ENCODE measurements at regions not wholly inside any gene's neighbourhood (a gene's known extent, or its start where the extent isn't known, plus 50 kb on each side); places are given as distances from the start of the nearest gene placed in this dataset.

GRCh38 chr17:63094631-63095030 lies 128.6 kb downstream of the TANC2 start:
- Histone ChIP-seq H3K4me1 (no peaks in the 10 kb centered on the region), H3K36me3 (no peaks in the 10 kb centered on the region), H3K9me3 (no peaks in the 10 kb centered on the region), H3K27ac (no peak overlapping the region), H3K27me3 (no peaks in the 10 kb centered on the region), H3K9ac (ENCODE audit: low read depth in 2 of 2, low read length in 2 of 2) (no peak overlapping the region), H3K4me3 (no peak overlapping the region)
- intact Hi-C loops (cut with DNase I): no loop called here
- no peak for DNase-seq
- TF ChIP-seq CTCF (IDR thresholded peaks at IDR 0.05): no peak

DNA sequence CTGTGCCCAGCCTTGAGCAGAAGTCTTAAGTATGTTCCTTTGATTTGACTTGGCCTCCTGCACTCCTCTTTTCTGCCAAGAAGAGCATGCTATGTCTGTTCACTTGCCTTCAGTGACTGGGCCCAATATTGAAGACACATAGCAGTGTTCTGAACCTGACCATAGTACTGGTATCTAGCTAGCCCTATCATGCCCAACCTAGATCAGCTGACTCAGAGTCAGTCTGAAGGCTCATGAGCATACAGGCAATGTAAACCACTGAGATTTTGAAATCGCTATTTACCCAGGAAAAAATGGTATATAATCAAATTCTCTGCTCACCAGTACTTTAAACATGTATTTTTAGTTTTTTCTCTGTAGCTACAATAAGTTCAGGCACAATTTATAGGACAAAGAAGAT lies 129.4 kb downstream of the TANC2 start:
- Histone ChIP-seq H3K9ac (ENCODE audit: low read depth in 2 of 2, low read length in 2 of 2) (no peak overlapping the region), H3K9me3 (no peaks in the 10 kb centered on the region), H3K4me1 (no peaks in the 10 kb centered on the region), H3K36me3 (no peaks in the 10 kb centered on the region), H3K27me3 (no peaks in the 10 kb centered on the region), H3K4me3 (no peak overlapping the region), H3K27ac (no peak overlapping the region)
- no peak for DNase-seq
- TF ChIP-seq CTCF (IDR thresholded peaks at IDR 0.05): no peak
- intact Hi-C loops (cut with DNase I): no loop called here

DNA sequence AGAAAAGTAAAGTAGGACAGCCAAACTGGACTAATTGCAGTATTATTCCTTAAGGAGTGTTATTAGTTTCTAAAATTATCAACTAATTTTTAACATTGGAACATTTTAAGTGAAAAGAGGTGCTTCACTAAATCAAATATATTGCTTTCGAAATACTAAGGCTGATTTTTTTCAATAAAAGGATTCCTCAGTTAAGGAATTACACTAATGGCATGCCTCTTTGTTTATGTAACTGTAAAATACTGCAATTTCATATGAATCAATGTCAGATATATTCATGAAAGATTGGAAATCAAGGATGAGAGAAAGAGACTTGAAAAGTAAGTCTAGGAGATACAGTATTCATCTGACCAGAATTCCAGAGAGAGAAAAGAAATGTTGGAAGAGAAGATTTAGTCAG lies 129.8 kb downstream of the TANC2 start:
- no peak for DNase-seq
- H3K9ac ChIP-seq (ENCODE audit: low read depth in 2 of 2, low read length in 2 of 2): no peak overlapping the region
- no peaks in the 10 kb centered on the region for H3K9me3 ChIP-seq
- intact Hi-C loops (cut with DNase I): no loop called here
- TF ChIP-seq CTCF (IDR thresholded peaks at IDR 0.05): no peak
- H3K4me1 ChIP-seq: no peaks in the 10 kb centered on the region
- no peak overlapping the region for H3K4me3 ChIP-seq
- no peak overlapping the region for H3K27ac ChIP-seq
- H3K36me3 ChIP-seq: no peaks in the 10 kb centered on the region
- no peaks in the 10 kb centered on the region for H3K27me3 ChIP-seq

- H3K27ac ChIP-seq: no peak overlapping the region
- no peak overlapping the region for H3K4me3 ChIP-seq
- H3K36me3 ChIP-seq: no peaks in the 10 kb centered on the region
- TF ChIP-seq CTCF (IDR thresholded peaks at IDR 0.05): no peak
- DNase-seq: no peak
- H3K4me1 ChIP-seq: no peaks in the 10 kb centered on the region
- H3K9ac ChIP-seq (ENCODE audit: low read depth in 2 of 2, low read length in 2 of 2): no peak overlapping the region
- H3K27me3 ChIP-seq: no peaks in the 10 kb centered on the region
- no peaks in the 10 kb centered on the region for H3K9me3 ChIP-seq
- intact Hi-C loops (cut with DNase I): no loop called here
Observed at GRCh38 chr17:63096426-63096825, 130.4 kb downstream of the TANC2 start.

- Histone ChIP-seq H3K4me1 (no peaks in the 10 kb centered on the region), H3K27ac (no peak overlapping the region), H3K9ac (ENCODE audit: low read depth in 2 of 2, low read length in 2 of 2) (no peak overlapping the region), H3K4me3 (no peak overlapping the region), H3K9me3 (no peaks in the 10 kb centered on the region), H3K27me3 (no peaks in the 10 kb centered on the region), H3K36me3 (no peaks in the 10 kb centered on the region)
- intact Hi-C loops (cut with DNase I): no loop called here
- no peak for TF ChIP-seq CTCF (IDR thresholded peaks at IDR 0.05)
- no peak for DNase-seq
Observed at GRCh38 chr17:63099425-63099824, 133.4 kb downstream of the TANC2 start.

DNA sequence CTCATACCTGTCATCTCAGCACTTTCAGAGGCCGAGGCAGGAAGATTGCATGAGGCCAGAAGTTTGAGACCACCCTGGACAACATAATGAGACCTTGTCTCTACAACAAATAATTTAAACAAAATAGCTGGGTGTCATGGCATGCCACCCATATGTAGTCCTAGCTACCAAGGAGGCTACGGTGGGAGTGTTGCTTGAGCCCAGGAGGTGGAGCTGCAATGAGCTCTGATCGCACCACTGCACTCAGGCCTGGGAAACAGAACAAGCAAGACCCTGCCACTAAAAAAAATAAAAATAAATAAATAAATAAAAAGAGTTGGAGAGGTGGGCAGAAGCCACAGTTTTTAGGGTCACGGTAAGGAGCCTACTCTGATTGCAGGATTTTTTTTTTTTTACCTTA lies 136.0 kb downstream of the TANC2 start:
- no peaks in the 10 kb centered on the region for H3K4me1 ChIP-seq
- TF ChIP-seq CTCF (IDR thresholded peaks at IDR 0.05): no peak
- H3K27me3 ChIP-seq: no peaks in the 10 kb centered on the region
- intact Hi-C loops (cut with DNase I): no loop called here
- no peak for DNase-seq
- no peak overlapping the region for H3K27ac ChIP-seq
- H3K4me3 ChIP-seq: no peak overlapping the region
- H3K9me3 ChIP-seq: no peaks in the 10 kb centered on the region
- no peaks in the 10 kb centered on the region for H3K36me3 ChIP-seq
- no peak overlapping the region for H3K9ac ChIP-seq (ENCODE audit: low read depth in 2 of 2, low read length in 2 of 2)

Measured in colonic mucosa (tissue), 4 donors.